Skeletal muscle tissue (tissue), 3 donors: ENCODE measurements at regions not wholly inside any gene's neighbourhood (a gene's known extent, or its start where the extent isn't known, plus 50 kb on each side); places are given as distances from the start of the nearest gene placed in this dataset.

Source experiments
- H3K27ac ChIP-seq: one replicate; pipeline ENCODE4 v1.7.0; 2013; ENCODE audit warnings: mild to moderate bottlenecking, low read depth, low read length, inconsistent platforms
- H3K27me3 ChIP-seq, 3 donors: one replicate each; pipeline ENCODE4 v1.7.0; 2013; ENCODE audit warnings: low read length in 3 of 3; ENCODE audit not compliant: control insufficient read depth in 3 of 3, insufficient read depth in 3 of 3
- H3K36me3 ChIP-seq, 3 donors: one replicate each; pipeline ENCODE4 v1.7.0; 2013; ENCODE audit warnings: low read length in 3 of 3; ENCODE audit not compliant: control insufficient read depth in 3 of 3, insufficient read depth in 3 of 3
- H3K4me1 ChIP-seq, 3 donors: one replicate each; pipeline ENCODE4 v1.7.0; 2013; ENCODE audit warnings: low read length in 3 of 3, mild to moderate bottlenecking in 3 of 3; ENCODE audit not compliant: control insufficient read depth in 3 of 3, insufficient read depth in 3 of 3
- H3K4me3 ChIP-seq, 3 donors: one replicate each; pipeline ENCODE4 v1.7.0; 2013; ENCODE audit warnings: low read length in 3 of 3
- H3K9ac ChIP-seq, 3 donors: one replicate each; pipeline ENCODE4 v1.7.0; 2013; ENCODE audit warnings: low read length in 3 of 3, mild to moderate bottlenecking in 3 of 3, moderate library complexity in 2 of 3, low read depth in 1 of 3
- H3K9me3 ChIP-seq, 3 donors: one replicate each; pipeline ENCODE4 v1.7.0; 2013; ENCODE audit warnings: low read length in 3 of 3; ENCODE audit not compliant: control insufficient read depth in 3 of 3
- donor health status: Osteomylitis.

DNA sequence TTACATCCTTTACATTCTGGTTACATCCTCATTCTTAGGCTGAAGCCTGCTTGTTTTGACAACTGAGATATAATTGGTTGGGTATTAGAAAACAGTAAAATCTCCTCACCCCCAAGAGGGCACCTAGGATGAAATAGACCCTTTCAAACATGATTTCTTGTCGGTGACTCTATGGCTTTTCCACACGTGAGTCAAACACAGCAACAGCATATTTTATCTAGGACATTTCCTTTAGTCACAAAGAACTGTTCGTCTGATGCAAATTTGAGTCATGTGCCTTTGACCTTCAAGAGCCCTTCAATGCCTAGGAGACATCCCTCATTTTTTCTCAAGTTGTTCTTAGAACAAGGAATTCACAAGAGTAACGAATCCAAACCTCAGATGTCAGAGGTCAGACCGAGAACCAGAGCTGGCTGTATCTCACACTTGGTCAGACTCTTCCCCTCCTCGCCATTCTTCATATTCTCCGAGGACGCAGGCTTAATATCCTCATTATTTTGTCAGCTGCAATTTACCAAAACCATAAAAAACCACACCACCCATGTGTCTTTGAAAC is 60.5 kb upstream of the ALKAL2 start:
- H3K36me3 ChIP-seq, result no peaks in the 10 kb centered on the region
- H3K9me3 ChIP-seq, result no peaks in the 10 kb centered on the region
- no peak overlapping the region for H3K4me3 ChIP-seq
- no peak overlapping the region for H3K9ac ChIP-seq
- H3K27me3 ChIP-seq, result no peaks in the 10 kb centered on the region
- H3K4me1 ChIP-seq, result no peaks in the 10 kb centered on the region
- no peak overlapping the region for H3K27ac ChIP-seq

DNA sequence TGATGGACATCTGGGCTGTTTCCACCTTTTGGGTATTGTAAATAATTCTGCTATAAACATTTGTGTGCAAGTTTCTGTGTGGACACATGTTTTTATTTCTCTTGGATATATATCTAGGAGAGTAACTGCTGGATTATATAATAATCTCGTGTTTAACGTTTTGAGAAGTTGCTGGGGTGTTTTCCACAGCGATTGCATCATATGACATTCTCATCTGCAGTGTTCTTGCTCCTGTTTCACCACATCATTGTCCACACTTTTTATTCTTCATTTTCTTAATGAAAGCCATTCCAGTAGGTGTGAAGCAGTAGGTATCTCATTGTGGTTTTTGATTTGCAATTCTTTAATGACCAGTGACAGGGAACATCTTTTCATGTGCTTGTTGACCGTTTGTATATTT is 56.9 kb upstream of the ALKAL2 start:
- Histone ChIP-seq H3K27me3 (peaks cover 0 to 3% (median 0%) of the 10 kb centered on the region in 3 donors), H3K4me1 (no peaks in the 10 kb centered on the region), H3K4me3 (no peak overlapping the region), H3K27ac (no peak overlapping the region), H3K9ac (no peak overlapping the region), H3K9me3 (no peaks in the 10 kb centered on the region), H3K36me3 (no peaks in the 10 kb centered on the region)

DNA sequence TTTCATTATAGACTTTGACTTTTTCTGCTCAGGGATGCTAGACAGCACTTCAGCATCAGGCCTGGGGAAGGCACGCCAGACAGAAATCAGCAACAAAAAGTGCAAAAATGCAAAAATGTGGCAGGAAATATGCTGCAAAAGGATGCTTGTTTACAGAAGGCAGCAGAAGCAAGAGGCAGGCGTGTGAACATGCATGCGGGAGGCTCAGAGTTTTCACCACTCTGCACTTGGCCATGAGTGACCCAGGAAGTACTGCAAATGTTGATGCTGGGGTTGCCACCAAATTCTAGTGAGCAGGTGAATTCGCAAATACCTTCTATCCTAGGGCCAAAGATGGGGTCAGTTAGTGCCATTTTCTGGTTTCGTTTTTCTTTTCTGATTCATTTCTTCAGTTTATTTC is 55.5 kb upstream of the ALKAL2 start:
- Histone ChIP-seq H3K9ac (no peak overlapping the region), H3K27ac (no peak overlapping the region), H3K36me3 (no peaks in the 10 kb centered on the region), H3K27me3 (peaks cover 0 to 3% (median 0%) of the 10 kb centered on the region in 3 donors), H3K9me3 (no peaks in the 10 kb centered on the region), H3K4me3 (no peak overlapping the region), H3K4me1 (no peaks in the 10 kb centered on the region)

DNA sequence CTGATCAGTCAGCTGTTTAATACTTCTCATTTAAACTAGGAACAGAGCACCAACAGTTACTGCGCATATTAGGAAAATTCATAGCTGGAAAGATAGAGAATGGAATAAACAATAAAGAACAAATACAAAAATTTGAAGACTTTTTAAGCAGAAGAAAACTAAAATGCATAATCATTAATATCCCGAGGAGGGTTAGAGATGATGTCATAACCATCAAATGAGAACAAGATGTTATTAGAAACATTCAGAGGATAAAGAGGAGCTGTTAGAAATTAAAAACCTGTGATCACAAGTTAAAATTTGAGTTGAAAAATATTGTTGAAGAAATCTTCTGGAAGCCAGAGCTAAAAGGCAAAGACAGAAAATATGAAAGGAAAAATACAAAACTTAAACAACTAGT is 54.0 kb upstream of the ALKAL2 start:
- H3K9ac ChIP-seq, result no peak overlapping the region
- no peaks in the 10 kb centered on the region for H3K36me3 ChIP-seq
- H3K4me1 ChIP-seq, result no peaks in the 10 kb centered on the region
- H3K4me3 ChIP-seq, result no peak overlapping the region
- H3K9me3 ChIP-seq, result peaks cover 0 to 2% (median 2%) of the 10 kb centered on the region in 3 donors
- H3K27me3 ChIP-seq, result peaks cover 0 to 3% (median 0%) of the 10 kb centered on the region in 3 donors
- no peak overlapping the region for H3K27ac ChIP-seq

DNA sequence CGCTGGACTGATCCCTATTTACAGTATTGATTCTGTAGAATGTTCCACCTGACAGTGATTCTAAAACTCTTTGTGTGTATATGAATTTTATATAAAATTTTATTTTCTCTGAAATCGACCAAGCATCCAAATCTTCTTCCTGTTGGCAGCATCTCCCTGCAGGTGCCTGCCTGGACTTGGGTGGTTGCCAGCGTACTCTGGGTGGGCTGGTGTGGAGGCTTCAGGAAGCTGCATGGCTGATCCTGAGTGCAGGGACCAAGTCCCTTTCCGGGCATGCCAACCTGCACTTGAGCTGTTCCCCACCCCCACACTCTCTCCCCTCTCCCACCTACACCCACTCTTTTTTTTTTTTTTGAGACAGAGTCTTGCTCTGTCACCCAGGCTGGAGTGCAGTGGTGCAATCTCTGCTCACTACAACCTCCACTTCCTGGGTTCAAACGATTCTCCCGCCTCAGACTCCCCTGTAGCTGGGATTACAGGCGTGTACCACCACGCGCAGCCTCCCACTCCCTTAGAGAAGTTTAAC is 53.2 kb upstream of the ALKAL2 start:
- Histone ChIP-seq H3K4me3 (no peak overlapping the region), H3K27me3 (peaks cover 0 to 3% (median 0%) of the 10 kb centered on the region in 3 donors), H3K4me1 (no peaks in the 10 kb centered on the region), H3K9me3 (peaks cover 0 to 9% (median 7%) of the 10 kb centered on the region in 3 donors), H3K36me3 (no peaks in the 10 kb centered on the region), H3K27ac (no peak overlapping the region), H3K9ac (no peak overlapping the region)
